H9 (cell line): ENCODE measurements at regions not wholly inside any gene's neighbourhood (a gene's known extent, or its start where the extent isn't known, plus 50 kb on each side); places are given as distances from the start of the nearest gene placed in this dataset.

Experiments used
- DNase-seq: peaks from one replicate; pipeline ENCODE4 v3.0.0-alpha.2; 2017
- H2AFZ ChIP-seq: one replicate; pipeline ENCODE4 v1.6.1; 2013; ENCODE audit warnings: mild to moderate bottlenecking, low read length, control low read depth, moderate library complexity
- H2AK5ac ChIP-seq: 2 replicates; pipeline ENCODE4 v1.6.1; 2013; ENCODE audit warnings: low read length, control low read depth, mixed read lengths; ENCODE audit not compliant: insufficient read length
- H2BK120ac ChIP-seq: one replicate; pipeline ENCODE4 v1.6.1; 2013; ENCODE audit warnings: low read depth, mild to moderate bottlenecking, low read length, control low read depth, inconsistent platforms; ENCODE audit not compliant: poor library complexity, severe bottlenecking
- H2BK12ac ChIP-seq: 2 replicates; pipeline ENCODE4 v1.6.1; 2013; ENCODE audit warnings: low read length, control low read depth, mixed read lengths, low read depth; ENCODE audit not compliant: insufficient read length
- H2BK15ac ChIP-seq: 2 replicates; pipeline ENCODE4 v1.6.1; 2013; ENCODE audit warnings: low read depth, low read length, control low read depth
- H2BK20ac ChIP-seq: one replicate; pipeline ENCODE4 v1.6.1; 2013; ENCODE audit warnings: low read depth, mild to moderate bottlenecking, low read length, control low read depth, inconsistent platforms; ENCODE audit not compliant: poor library complexity, severe bottlenecking
- H2BK5ac ChIP-seq: 2 replicates; pipeline ENCODE4 v1.6.1; 2013; ENCODE audit warnings: low read length, control low read depth, mixed read lengths; ENCODE audit not compliant: insufficient read length
- H3K14ac ChIP-seq: 2 replicates; pipeline ENCODE4 v1.6.1; 2013; ENCODE audit warnings: low read length, control low read depth; ENCODE audit not compliant: insufficient read depth
- H3K18ac ChIP-seq: 2 replicates; pipeline ENCODE4 v1.6.1; 2013; ENCODE audit warnings: low read depth, mild to moderate bottlenecking, mixed read lengths, low read length, control low read depth; ENCODE audit not compliant: insufficient read length
- H3K23ac ChIP-seq: 2 replicates; pipeline ENCODE4 v1.6.1; 2013; ENCODE audit warnings: low read length, control low read depth, mixed read lengths, low read depth; ENCODE audit not compliant: insufficient read length
- H3K23me2 ChIP-seq: 2 replicates; pipeline ENCODE4 v1.6.1; 2013; ENCODE audit warnings: low read depth, mild to moderate bottlenecking, mixed read lengths, low read length, control low read depth; ENCODE audit not compliant: insufficient read length, poor library complexity, severe bottlenecking
- H3K27ac ChIP-seq: 2 replicates; pipeline ENCODE4 v1.5.1; 2013; ENCODE audit warnings: low read length, control low read depth, mixed read lengths, low read depth; ENCODE audit not compliant: insufficient read length
- H3K27me3 ChIP-seq: 2 replicates; pipeline ENCODE4 v1.6.1; 2013; ENCODE audit warnings: low read length, control low read depth, inconsistent platforms; ENCODE audit not compliant: insufficient read depth
- H3K4ac ChIP-seq: 2 replicates; pipeline ENCODE4 v1.6.1; 2013; ENCODE audit warnings: low read depth, mild to moderate bottlenecking, control low read depth, inconsistent platforms, low read length, moderate library complexity
- H3K4me1 ChIP-seq: 2 replicates; pipeline ENCODE4 v1.6.1; 2013; ENCODE audit warnings: low read length, control low read depth, inconsistent platforms; ENCODE audit not compliant: insufficient read depth
- H3K4me2 ChIP-seq: 2 replicates; pipeline ENCODE4 v1.6.1; 2013; ENCODE audit warnings: low read length, control low read depth, mixed read lengths; ENCODE audit not compliant: insufficient read length, insufficient read depth
- H3K56ac ChIP-seq: 2 replicates; pipeline ENCODE4 v1.6.1; 2013; ENCODE audit warnings: low read depth, mild to moderate bottlenecking, mixed read lengths, low read length, control low read depth; ENCODE audit not compliant: insufficient read length
- H3K79me1 ChIP-seq: 2 replicates; pipeline ENCODE4 v1.6.1; 2013; ENCODE audit warnings: low read depth, mild to moderate bottlenecking, moderate library complexity, low read length, control low read depth, inconsistent platforms; ENCODE audit not compliant: insufficient read depth, poor library complexity, severe bottlenecking
- H3K79me2 ChIP-seq: 2 replicates; pipeline ENCODE4 v1.6.1; 2013; ENCODE audit warnings: low read length, control low read depth, inconsistent platforms; ENCODE audit not compliant: insufficient read depth
- H3K9ac ChIP-seq: 2 replicates; pipeline ENCODE4 v1.6.1; 2013; ENCODE audit warnings: low read length, control low read depth, mixed read lengths; ENCODE audit not compliant: insufficient read length; ENCODE audit errors: extremely low read depth
- H3K9me3 ChIP-seq: one replicate; pipeline ENCODE4 v1.6.1; 2013; ENCODE audit warnings: low read depth, low read length, inconsistent platforms; ENCODE audit not compliant: control insufficient read depth
- H3T11ph ChIP-seq: one replicate; pipeline ENCODE4 v1.6.1; 2013; ENCODE audit warnings: mild to moderate bottlenecking, low read length, control low read depth, inconsistent platforms
- H4K20me1 ChIP-seq: one replicate; pipeline ENCODE4 v1.6.1; 2013; ENCODE audit not compliant: control insufficient read depth, insufficient read length, insufficient read depth
- H4K5ac ChIP-seq: 2 replicates; pipeline ENCODE4 v1.6.1; 2013; ENCODE audit warnings: low read depth, mild to moderate bottlenecking, mixed read lengths, low read length, control low read depth; ENCODE audit not compliant: insufficient read length
- H4K8ac ChIP-seq: replicated peaks from 2 replicates; pipeline ENCODE4 v1.6.1; 2013; ENCODE audit warnings: low read length, control low read depth, mixed read lengths, low read depth; ENCODE audit not compliant: insufficient read length
- H4K91ac ChIP-seq: 2 replicates; pipeline ENCODE4 v1.6.1; 2013; ENCODE audit warnings: low read depth, mild to moderate bottlenecking, moderate library complexity, mixed read lengths, low read length, control low read depth; ENCODE audit not compliant: insufficient read length
- H3K27ac Mint-ChIP-seq, 3 experiments: 2 replicates in 2 of 3; 3 replicates in 1 of 3; pipeline ENCODE4 v1.8.0; 2020 to 2021; ENCODE audit warnings: mixed read lengths in 3 of 3, mild to moderate bottlenecking in 1 of 3, moderate library complexity in 1 of 3
- H3K27me3 Mint-ChIP-seq: 2 replicates; pipeline ENCODE4 v1.8.0; 2021; ENCODE audit warnings: low read depth, mild to moderate bottlenecking, moderate library complexity, mixed read lengths
- H3K36me3 Mint-ChIP-seq, 3 experiments: 2 replicates in 2 of 3; 3 replicates in 1 of 3; pipeline ENCODE4 v1.8.0; 2020 to 2021; ENCODE audit warnings: low read depth in 3 of 3, mixed read lengths in 3 of 3; ENCODE audit not compliant: insufficient read depth in 1 of 3
- H3K4me1 Mint-ChIP-seq, 2 experiments: 2 replicates each; pipeline ENCODE4 v1.8.0; 2020; ENCODE audit warnings: mixed read lengths in 2 of 2
- H3K4me3 Mint-ChIP-seq, 2 experiments: 2 replicates in 1 of 2; 3 replicates in 1 of 2; pipeline ENCODE4 v1.8.0; 2020 to 2021; ENCODE audit warnings: mild to moderate bottlenecking in 2 of 2, mixed read lengths in 2 of 2, moderate library complexity in 1 of 2
- H3K9me3 Mint-ChIP-seq, 2 experiments: 2 replicates in 1 of 2; 3 replicates in 1 of 2; pipeline ENCODE4 v1.8.0; 2020; ENCODE audit warnings: mild to moderate bottlenecking in 2 of 2, mixed read lengths in 2 of 2, moderate library complexity in 1 of 2
- WGBS: extraction: QIAGEN DNeasy Blood & Tissue Kit; methylation state at CpG from one replicate; pipeline ENCODE4 v1.1.7; 2013; ENCODE audit warnings: missing lambda C conversion rate, low lambda C conversion rate, mixed read lengths; ENCODE audit not compliant: insufficient read length; ENCODE audit errors: extremely low coverage; 5-methylcytosine and 5-hydroxymethylcytosine counted together
- TF ChIP-seq, protein P1 (sequence below): fragments of 200-600 bp; sonication (generic); conservative IDR thresholded peaks from 3 replicates; pipeline ENCODE4 v1.8.0; 2021; ENCODE audit warnings: antibody characterized with exemption, mild to moderate bottlenecking

DNA sequence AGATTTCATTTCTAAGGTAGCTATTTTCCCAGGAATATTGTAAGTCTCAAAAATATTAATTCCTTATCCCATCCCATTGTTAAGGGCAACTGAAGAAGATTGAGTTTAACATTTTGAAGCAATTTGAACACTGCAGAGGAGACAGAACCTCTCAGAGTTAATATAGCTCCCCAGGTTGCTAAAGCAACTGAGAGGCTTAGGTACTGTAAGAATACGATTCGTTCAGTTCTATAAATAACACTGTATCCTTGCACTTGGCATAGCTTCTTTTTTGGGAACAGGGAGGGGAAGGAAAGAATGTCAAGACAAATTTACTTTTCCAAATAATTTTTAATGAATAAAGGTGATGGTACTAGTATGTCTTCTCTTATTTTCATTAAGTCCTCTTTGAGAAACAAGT lies 658.4 kb upstream of the CELF2 start:
- Mint-ChIP-seq H3K27me3 (no peaks in the 10 kb centered on the region; the same call in none of the 2 replicates), H3K4me3 (no peak overlapping the region), H3K9me3 (peaks cover 2 to 5% of the 10 kb centered on the region in 2 experiments; a peak in 3 of 5 replicates), H3K4me1 (peaks cover 21 to 37% of the 10 kb centered on the region in 2 experiments), H3K36me3 (peaks cover 0 to 15% (median 4%) of the 10 kb centered on the region in 3 experiments; a peak in 4 of 7 replicates), H3K27ac (no peak overlapping the region)
- Histone ChIP-seq H3K79me1 (no peaks in the 10 kb centered on the region), H2BK12ac (no peak overlapping the region), H3K4ac (no peak overlapping the region), H4K91ac (no peak overlapping the region), H3T11ph (no peak overlapping the region), H3K79me2 (no peaks in the 10 kb centered on the region), H3K23me2 (no peaks in the 10 kb centered on the region), H2BK20ac (no peak overlapping the region), H3K4me2 (no peak overlapping the region), H4K20me1 (no peaks in the 10 kb centered on the region), H2BK15ac (no peak overlapping the region), H2BK120ac (no peak overlapping the region), H3K9me3 (no peaks in the 10 kb centered on the region), H3K27me3 (no peaks in the 10 kb centered on the region), H4K5ac (no peak overlapping the region), H3K23ac (no peak overlapping the region), H2BK5ac (no peak overlapping the region), H4K8ac (no peak overlapping the region), H3K56ac (no peak overlapping the region), H2AK5ac (no peak overlapping the region), H3K18ac (no peak overlapping the region), H3K27ac (no peak overlapping the region), H2AFZ (no peak overlapping the region), H3K9ac (no peak overlapping the region), H3K4me1 (peaks cover 6% of the 10 kb centered on the region), H3K14ac (no peak overlapping the region)
- no CpG with 5 or more reads among the region's 2 CpGs for WGBS
- no peak for DNase-seq
- TF ChIP-seq, protein P1, sequence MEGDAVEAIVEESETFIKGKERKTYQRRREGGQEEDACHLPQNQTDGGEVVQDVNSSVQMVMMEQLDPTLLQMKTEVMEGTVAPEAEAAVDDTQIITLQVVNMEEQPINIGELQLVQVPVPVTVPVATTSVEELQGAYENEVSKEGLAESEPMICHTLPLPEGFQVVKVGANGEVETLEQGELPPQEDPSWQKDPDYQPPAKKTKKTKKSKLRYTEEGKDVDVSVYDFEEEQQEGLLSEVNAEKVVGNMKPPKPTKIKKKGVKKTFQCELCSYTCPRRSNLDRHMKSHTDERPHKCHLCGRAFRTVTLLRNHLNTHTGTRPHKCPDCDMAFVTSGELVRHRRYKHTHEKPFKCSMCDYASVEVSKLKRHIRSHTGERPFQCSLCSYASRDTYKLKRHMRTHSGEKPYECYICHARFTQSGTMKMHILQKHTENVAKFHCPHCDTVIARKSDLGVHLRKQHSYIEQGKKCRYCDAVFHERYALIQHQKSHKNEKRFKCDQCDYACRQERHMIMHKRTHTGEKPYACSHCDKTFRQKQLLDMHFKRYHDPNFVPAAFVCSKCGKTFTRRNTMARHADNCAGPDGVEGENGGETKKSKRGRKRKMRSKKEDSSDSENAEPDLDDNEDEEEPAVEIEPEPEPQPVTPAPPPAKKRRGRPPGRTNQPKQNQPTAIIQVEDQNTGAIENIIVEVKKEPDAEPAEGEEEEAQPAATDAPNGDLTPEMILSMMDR, result no peak
